Islet of Langerhans (tissue), 1 donor: ENCODE measurements at regions not wholly inside any gene's neighbourhood (a gene's known extent, or its start where the extent isn't known, plus 50 kb on each side); places are given as distances from the start of the nearest gene placed in this dataset.
"Not testable (repeated sequence)": the region's sequence is repeated elsewhere in the genome, so short reads cannot be mapped to it uniquely, and the experiment has no call there.

Experiments used
- FAIRE-seq: peaks from one replicate; lab custom pipeline; 2011; peaks lifted over from hg19 to GRCh38; lab: Jason Lieb, UNC

DNA sequence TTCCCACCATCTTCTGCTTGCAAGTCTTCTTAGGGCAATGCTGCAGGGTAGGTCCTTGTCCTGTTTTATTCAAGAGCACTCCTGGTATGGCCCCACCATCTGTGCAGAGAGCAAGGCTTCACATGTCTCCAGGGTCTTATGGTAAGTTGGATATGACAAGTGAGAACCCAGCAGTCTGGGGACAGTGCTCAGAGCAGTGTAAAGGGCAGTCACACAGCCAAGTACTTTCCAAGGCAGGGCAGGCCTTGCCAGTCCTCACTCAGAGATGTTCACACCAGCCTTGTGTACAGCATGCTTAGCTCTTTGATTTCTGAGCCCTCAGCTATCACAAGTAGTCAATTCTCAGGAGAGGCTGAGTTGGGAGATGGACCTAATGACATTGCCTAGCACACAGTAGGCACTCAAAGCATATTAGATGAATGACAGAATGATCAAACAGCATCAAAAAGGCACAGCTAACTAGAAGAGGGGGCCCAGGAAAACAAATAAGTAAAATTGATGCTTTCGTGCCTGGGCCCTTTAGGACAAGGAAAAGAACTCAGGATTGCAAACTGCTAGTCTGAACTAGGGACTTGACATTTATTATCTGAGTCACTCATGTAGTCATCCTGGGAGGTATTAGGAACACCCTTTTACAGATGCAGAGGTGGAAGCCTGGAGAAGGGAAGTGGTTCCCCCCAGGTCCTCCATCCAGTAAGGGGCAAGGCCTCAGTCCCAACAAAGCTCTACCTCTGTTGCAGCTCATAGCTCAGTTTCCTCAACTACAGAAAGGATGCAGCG, 86.7 kb upstream of the CTAGE1 start:
- no peak for FAIRE-seq

DNA sequence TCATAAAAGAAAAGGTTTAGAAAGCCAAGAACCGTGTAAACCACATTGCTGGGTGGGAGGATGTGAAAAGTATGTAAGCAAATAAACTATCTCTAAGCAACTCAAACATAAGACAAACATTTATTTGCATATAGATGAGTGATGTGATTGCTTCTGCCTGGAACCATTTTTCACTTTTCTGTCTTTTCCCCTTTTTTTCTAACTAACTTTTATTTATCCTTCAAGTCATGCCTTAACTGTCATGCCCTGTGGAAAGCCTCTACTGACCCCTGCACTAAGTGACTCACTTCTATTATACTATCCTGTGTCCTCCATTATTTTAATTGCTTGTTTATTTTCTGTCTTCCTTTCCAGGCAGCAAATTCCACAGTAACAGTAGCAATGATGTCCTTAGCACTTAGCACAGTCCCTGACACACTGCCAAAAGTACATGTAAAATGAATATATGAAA, 87.5 kb upstream of the CTAGE1 start:
- no peak for FAIRE-seq

DNA sequence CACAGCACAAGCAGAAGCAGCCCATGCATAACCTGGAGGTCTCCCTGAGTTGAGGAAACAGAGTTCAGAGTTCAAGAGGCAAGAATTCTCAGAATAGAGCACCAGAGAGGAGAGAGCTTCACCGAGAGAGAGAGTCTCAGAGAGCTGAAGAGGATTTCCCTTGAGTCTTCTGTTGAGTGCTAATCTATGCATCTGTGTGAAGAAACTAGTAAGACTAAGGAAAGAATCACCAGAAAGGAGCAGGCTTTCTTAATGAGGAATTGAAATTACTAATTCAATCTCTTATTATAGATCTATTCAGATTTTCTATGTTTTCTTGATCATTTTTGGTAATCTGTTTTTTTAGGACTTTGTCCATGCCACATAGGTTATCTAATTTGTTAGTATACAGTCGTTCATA, 89.3 kb upstream of the CTAGE1 start:
- no peak for FAIRE-seq

DNA sequence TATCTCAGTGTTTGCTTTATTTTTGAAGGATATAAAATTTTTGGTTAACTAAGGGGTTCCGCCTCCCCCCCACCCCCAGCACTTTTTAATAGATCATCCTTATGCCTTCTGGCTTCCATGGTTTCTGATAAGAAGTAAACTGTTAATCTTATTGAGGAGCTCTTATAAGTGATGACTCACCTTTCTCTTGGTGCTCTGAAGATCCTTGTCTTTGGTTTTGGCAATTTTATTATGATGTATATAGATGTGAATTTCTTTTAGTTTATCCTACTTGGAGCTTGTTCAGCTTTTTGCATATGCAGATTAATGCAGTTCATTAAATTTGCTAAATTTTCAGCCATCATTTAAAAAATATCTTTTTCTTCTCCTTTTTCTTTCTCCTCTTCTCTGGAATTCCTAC, 91.7 kb upstream of the CTAGE1 start:
- FAIRE-seq: no peak

- FAIRE-seq: no peak
Measured at GRCh38 chr18:22510697-22511096, 93.0 kb upstream of the CTAGE1 start.

DNA sequence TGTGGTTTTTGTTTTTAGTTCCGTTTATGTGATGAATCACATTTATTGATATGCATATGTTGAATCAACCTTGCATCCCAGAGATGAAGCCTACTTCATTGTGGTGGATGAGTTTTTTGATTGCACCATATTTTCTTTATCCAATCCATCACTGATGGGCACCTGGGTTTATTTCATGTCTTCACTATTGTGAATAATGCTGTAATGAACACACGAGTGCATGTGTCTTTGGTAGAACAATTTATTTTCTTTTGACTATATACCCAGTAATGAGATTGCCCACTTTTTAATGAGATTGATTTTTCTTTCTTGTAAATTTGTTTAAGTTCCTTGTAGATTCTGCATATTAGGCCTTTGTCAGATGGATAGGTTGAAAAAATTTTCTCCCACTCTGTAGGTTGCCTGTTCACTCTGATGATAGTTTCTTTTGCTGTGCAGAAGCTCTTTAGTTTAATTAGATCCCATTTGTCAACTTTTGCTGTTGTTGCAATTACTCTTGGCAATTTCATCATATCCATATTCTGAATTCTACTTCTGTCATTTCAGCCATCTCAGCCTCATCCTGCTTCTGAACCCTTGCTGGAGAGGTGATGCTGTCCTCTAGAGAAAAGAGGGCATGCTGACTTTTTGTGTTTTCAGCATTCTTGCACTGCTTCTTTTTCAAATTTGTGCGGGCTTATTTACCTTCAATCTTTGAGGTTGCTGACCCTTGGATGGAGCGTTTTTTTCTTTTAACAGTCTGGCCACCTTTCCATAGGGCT, 96.2 kb upstream of the CTAGE1 start:
- no peak for FAIRE-seq

- no peak for FAIRE-seq
Measured at GRCh38 chr18:22514655-22515054, 96.9 kb upstream of the CTAGE1 start.

DNA sequence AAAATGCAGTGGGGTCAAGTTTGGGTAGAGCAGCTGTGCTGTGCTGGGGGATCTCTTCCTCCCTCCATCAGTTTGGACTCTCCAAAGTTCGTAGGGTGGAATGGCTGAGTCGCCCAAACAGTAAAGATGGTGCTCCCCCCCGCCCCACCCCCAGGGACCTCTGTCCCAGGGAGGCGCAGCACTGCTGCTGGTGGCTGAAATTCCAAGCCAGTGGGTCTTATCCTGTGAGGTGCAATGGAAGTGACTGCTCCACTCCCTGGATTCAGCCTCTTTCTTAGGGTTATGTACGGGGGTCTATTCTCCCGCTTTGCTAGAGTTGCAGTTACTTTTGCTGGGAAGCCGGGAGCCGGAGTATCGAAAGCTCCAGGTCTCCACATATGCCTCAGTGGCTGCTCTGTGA, 97.5 kb upstream of the CTAGE1 start:
- FAIRE-seq: no peak

GRCh38 chr18:22517356-22517755, 99.6 kb upstream of the CTAGE1 start:
- FAIRE-seq: no peak

DNA sequence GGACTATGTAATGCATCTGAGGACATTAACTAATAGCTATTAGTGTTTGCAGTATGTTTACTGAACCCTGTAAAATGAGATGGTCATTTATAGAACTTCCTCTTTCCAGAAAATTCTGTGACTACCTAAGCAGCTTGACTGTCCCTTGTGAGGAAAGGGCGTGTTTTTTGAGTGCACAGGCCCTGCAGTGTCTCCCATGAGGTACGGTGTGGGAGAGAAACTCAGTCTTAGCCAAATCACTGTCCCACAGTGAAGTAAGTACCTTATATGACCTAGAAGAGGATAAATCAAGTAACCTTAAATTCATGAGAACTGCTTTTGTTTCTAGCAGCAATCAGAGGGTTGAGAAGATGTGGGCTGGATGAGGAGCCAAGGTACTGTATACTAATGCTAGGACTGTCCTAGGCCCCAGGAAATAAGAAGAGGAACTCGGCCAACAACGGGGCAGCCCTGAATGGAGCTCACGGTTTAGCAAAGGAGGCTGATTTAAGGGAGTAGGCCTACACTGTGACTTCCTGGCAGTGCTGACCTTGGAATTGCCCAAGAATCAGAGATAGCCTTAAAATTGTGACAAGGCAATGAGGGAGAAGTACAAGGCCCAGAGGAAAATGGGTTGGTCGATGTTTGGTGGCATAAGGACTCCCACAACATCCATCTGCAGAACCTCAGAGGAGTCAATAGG, 103.5 kb upstream of the CTAGE1 start:
- no peak for FAIRE-seq

DNA sequence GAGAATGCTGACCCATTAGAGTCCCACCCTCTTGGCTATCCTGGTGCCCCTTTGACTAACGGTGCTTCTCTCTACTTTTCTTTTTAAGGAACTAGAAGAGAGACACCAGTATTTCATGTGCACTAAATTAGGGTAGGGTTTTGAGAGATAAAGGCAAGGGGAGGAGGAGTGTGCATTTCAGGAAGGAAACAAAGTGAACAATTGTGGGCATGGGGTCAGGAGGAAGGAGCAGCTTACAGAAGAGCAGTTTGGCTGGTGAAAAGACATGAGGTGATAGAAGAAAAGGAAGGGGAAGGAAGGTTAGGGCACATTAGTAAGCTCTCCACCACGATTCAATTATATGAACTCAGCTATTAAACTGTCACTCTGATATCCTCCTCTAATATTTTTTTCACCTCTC, 105.8 kb upstream of the CTAGE1 start:
- FAIRE-seq: no peak

- FAIRE-seq: no peak
Measured at GRCh38 chr18:22524783-22525182, 107.1 kb upstream of the CTAGE1 start.

DNA sequence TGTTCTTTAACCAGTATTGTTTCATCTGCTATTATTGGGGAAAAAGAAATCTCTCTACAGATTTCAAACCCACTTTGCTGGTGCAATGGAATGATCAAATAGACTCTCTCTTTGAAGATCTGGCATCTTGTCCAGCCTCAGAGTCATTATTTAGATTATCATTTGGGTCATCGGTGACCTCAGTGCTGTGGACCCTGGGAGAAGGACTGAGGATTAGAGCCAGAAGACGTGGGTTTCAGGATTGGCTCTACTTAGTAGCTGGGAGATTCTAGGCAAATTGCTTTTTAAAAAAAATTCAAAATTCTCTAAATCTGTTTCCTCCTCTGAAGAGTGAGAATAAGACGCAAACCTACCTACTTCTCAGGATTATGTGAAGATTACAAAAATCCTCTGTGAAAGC, 107.6 kb upstream of the CTAGE1 start:
- FAIRE-seq: no peak

GRCh38 chr18:22525883-22526282, 108.2 kb upstream of the CTAGE1 start:
- FAIRE-seq: no peak

- no peak for FAIRE-seq
Measured at GRCh38 chr18:22528291-22528690, 110.6 kb upstream of the CTAGE1 start.

- not testable (repeated sequence) for FAIRE-seq
Measured at GRCh38 chr18:22534706-22535105, 117.0 kb upstream of the CTAGE1 start.

DNA sequence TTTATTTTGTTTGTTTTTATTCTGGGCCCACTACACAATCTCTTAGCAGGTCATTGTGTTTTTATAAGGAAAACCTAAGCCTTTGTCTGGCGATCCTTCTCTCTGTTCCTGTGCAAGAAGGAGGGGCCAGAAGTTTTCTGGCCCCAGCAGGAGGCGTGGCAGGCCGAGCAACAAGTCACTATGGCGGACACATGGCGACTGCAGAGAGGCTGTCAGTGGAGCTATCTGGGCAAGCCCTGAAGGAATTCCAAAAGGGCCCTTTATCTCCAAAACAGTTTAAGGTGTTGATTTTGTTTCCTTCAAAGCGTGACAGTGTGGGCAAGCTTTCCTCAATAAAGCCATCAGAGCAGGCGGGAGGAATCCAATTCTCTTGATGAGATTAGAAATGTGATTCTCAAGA, 118.8 kb upstream of the CTAGE1 start:
- FAIRE-seq: no peak

GRCh38 chr18:22538426-22538825, 120.7 kb upstream of the CTAGE1 start:
- FAIRE-seq: no peak

- no peak for FAIRE-seq
Measured at GRCh38 chr18:22539051-22539765, 121.5 kb upstream of the CTAGE1 start.

GRCh38 chr18:22541232-22541631, 123.5 kb upstream of the CTAGE1 start:
- no peak for FAIRE-seq

- FAIRE-seq: no peak
Measured at GRCh38 chr18:22542406-22542835, 124.7 kb upstream of the CTAGE1 start.

GRCh38 chr18:22543769-22544168, 126.1 kb upstream of the CTAGE1 start:
- no peak for FAIRE-seq
